HG03432 (cell line): ENCODE measurements at regions not wholly inside any gene's neighbourhood (a gene's known extent, or its start where the extent isn't known, plus 50 kb on each side); places are given as distances from the start of the nearest gene placed in this dataset.

Source experiments
- ATAC-seq: cut with Tn5 transposase; IDR thresholded peaks from one replicate; pipeline ENCODE4 v1.9.1; 2021; ENCODE audit warnings: mild to moderate bottlenecking, moderate library complexity; ENCODE audit not compliant: unreplicated experiment

DNA sequence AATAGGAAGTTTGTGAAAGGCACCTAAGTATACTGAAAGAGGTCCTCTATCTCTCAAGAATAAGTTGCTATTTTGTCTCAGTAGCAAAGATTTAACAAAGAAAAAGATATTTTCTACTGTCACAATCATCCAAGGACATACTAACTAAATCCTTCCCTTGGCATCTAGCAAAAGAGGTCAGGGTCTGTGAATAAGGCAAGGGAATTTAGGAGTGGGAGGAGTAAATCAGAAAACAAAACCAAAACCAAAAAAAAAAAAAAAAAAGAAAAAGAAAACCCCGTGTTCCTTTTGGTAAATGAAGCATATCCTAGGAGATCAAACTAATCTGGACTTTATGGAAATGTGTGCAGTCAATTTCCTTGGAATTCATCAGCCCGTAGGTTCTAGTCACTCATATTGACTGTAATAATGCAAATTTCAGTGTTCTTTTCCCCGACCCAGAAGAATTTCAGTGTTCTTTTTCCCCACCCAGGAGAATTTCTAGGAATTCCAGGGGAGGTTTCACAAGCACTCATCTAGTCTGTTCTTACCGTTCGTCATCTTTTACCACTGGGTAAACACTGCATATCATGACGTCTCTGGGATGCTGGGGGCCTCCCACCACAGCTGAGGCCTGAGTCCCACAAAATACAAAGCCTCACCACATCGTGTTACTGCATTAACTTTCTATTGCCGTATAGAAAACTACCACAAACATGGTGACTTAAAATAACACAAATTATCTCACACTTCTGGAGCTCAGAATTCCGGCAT, 113.8 kb upstream of the CCDC54 start:
- ATAC-seq = no peak

DNA sequence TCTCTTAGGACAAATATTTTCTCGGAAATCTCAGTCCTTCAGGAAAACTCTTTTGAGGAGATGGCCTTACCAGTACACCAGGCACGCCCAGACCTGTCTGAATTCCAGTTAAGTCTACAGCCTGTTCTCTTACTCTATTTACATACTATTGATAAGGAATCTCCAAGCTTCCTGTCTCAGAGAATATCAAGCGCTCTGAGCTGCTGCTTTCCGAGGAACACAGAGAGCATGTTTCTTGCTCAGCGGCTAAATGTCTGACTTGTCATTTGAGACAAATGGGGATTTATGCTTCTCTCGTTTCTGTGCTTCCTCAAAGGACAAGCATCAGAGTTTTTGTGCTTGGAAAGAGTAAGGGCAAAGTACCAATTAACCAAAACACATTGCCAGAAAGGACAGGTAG, 112.4 kb upstream of the CCDC54 start:
- ATAC-seq = no peak

DNA sequence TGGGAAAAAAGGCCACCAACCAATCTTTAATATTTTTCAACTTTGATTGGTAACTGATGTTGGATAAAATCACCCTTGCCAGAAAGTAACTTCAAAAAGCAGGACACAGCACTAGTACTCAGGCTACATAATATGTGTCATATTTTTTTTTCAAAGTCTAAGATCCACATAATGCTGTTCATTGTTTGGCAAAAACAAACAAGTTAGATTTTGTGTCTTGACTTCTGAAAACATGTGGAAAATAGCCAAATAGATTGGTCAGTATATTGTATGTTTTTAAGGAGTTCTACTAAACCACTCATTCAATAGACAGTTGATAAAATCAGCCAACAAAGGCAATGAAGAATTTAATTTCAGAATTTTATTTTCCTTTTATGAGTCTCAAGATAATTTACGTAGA, 111.7 kb upstream of the CCDC54 start:
- no peak for ATAC-seq

DNA sequence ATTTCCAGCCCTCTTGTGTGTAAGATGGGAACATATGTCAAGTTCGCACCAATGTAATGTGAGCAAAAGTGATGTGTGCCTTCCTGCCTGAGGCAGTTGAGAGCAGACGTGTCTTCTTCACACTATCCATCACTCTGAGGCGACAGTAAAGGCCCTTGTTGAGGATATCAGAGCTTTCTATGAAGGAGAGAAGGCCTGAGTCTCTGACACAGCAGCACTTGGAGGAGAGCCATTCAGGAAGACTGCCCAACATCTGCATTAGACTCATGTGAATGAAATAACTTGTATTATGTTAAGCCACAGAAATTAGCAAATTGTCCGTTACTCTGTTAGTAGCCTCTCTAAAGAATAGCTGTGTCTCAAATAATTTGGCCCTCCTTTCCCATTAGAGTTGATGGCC, 108.8 kb upstream of the CCDC54 start:
- ATAC-seq = no peak

DNA sequence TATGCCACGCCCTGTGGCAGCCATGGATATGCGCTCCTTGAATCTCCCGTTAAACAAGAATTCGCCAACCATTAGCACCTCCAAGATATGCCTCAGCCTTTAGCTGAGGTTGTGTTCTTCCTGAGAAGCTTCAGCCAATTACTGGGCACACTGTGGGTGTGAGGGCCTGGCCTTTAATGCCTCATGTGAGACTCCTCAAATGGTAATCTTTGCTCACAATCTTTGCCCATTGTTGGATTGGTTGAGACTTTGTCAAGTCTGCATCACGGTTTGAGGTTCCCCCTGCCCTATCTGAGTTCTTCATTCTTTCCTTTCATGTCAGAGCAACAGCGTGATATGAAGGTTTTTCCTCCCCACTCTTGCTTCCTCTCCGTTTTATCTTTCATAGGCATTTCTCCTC, 108.1 kb upstream of the CCDC54 start:
- no peak for ATAC-seq

DNA sequence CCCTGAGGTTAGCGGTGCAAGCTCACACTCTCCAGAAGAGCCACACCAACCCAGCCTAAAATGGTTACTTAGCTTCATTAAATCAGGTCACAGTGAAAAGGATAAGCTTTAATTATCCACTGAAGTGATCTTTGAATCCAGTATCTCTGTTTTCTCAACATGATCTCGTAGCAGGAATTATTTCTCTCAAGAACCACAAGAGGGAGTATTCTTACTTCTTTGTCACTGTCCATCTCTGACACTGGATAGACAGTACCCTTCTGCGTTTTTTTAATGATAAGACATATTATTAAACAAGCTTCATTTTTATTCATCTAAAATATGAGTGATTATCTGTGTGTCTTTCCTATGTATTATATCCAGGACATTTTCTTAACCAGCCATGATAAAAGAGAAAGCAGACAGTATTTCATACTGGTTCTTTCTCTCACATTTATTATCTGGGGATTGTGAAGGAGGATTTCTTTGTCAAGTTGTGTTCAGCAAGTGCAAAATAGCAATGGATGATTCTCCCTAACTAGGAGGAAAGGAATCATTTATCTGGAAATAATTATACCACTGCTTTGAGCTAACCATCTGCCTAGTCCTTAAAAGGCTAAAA, 105.4 kb upstream of the CCDC54 start:
- peak; percentile 75 for ATAC-seq

DNA sequence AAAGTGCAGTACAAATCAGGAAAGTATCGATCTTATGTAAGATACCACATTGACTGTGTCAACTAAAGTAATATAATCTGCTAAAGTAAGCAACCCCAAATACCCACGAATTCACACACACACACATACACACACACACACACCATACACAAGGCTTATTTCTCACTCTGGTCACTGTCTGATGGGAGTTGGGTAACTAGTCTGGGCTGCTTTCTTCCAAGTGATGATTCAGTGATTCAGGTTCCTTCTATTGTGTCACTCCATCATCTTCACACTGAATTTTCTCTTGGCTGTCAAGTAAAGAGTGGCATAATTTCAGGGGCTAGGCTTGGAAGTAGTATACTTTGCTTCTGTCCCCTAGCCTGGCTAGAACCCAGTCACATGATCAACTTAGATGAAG, 104.8 kb upstream of the CCDC54 start:
- ATAC-seq = no peak

DNA sequence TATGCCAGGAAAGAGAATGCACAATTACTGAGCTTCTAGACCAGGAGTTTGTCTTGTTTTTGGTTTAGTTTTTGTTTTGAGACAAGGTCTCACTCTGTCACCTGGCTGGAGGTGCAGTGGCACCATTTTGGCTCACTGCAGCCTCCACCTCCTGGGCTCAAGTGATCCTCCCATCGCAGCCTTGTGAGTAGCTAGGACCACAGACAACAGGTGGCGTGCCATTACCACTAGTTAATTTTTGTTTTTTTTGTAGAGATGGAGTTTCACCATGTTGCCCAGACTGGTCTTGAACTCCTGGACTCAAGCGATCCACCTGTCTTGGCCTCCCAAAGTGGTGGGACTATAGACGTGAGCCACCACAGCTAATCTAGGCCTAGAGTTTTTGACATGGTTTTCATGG, 104.4 kb upstream of the CCDC54 start:
- ATAC-seq = no peak

DNA sequence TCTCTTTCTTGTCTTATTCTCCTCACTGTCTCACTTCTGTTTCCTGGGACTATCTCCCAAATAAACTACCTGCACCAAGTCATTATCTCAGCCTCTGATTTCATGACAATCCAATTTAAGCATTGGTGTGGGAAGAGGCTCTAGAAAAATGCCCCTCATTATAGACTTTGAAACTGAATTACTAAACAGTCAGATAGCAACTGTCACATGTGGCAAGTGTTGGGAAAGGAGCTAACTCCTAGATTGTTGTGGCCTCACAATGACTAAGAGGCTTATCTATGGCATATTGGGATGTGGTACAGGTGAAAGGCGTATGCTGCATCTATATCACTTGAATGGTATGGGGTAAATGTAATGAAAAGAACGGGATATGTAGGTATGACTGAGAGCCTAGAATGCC, 103.5 kb upstream of the CCDC54 start:
- ATAC-seq = no peak

DNA sequence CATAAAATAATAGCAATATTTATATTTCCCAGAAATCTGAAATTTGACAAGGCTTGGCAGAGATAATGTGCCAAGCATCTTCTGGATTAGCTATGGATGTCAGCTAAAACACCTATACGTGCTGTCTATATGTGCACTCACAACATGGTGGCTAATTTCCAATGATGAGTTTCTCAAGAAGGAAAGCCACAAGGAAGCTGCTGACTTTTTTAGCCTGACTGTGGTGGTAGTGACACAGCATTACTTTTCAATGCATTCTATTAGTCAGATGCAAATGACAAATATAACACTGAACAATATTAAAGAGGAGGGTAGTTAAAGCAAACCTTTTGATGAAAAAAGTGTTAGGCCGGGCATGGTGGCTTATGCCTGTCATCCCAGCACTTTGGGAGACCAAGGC, 101.7 kb upstream of the CCDC54 start:
- no peak for ATAC-seq

DNA sequence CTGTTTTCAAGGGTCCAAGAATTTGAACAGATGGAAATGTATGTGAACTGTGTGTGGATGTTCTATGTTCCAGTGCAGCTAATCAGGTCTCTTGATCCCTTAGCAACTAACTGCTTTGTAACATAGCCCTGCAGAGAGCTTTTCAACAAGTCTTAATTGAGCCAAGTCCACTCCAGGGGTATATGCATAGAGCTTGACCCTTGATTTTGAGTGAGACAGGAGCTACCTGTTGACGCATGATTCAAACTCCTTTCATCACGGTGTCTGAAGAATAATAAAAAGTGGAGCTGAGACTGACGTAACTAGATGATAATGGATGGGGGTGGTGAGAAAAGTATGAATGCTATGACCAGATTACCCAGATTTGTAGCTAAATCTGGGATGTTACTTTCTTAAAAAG, 93.3 kb upstream of the CCDC54 start:
- ATAC-seq = no peak

DNA sequence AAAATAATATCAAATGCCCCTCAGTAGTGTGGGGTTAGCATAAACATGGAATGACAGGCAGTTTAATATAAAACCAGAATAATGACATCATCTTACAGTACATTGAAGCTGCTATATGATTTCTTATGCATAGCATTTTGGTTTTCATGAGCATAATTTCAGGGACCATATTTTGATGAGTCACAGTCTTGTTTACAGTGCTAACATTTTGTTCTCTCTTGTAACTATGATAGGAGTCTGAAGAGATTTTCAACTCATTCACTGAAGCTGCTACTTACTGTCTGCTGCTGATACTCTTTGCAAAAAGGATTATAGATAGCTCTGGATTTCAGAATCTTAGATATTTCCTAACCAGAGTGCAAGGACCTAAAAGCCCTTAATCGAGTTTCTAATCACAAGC, 92.6 kb upstream of the CCDC54 start:
- no peak for ATAC-seq

DNA sequence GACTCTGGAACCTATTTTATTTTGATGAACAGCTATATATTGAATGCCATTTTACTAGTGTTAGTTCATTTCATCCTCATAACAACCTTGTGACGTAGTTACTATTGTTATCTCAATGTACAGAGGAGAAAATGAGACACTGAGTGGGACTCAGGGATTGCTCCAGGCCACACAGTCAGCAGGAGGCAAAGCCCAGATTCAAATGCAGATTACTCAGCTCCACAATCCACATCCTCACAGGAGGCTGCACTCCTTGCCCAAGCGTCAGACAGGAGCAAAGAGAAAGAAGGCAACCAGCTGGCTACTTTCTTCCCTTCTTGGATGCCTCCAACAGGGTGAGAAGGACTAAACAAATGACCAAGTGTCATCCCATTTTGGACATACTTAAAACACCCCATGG, 92.0 kb upstream of the CCDC54 start:
- ATAC-seq = no peak

DNA sequence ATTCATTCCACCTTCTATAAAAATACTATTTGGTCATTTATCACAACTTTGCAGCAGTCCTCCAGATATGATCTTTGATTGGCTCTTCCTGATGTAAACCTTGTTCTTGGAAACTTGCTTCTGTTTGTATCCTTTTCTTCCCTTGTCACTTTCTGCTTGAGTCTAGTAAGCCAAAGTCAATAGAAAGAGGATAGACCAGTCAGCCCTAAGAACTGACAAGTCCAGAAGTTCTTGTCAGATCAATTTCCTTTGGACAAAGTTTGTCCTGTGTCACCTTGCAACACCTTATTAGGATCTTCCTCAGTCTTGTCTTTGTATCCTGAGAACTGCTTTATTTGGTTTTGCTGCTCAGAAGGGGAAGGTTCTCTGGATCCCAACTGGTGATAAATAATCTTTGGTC, 87.9 kb upstream of the CCDC54 start:
- no peak for ATAC-seq

DNA sequence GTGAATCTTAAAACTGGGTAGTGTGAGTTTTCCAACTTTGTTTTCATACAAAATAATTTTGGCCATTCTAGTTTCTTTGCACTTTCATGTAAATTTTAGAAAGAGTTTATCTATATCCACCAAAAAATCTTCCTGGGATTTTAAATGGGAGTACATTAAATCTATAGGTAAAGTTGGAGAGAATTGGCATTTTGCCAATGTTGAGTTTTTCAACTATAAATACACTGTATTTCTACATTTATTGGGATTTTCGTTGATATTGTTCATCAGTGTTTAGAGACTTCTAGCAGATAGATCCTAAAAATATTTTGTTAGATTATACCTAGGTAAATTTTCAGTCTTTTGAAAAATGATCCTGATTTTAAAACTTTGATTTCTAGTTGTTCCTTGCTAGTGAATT, 83.1 kb upstream of the CCDC54 start:
- ATAC-seq = no peak

DNA sequence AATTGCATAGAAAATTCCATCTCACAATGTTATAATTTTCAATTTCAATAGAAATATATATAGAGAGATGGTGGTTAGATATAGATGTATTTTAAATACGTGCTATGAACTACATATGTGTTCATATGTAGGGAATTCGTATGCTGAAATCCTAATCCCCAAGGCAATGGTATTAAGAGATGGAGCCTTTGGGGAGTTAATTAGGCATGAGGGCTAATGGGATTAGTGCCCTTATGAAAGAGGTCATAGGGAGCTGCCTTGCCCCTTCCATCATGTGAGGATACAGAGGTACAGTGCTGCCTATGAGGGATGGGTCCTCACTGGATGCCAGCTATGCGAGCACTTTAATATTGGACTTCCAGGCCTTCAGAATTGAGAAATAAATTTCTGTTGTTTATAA, 79.6 kb upstream of the CCDC54 start:
- no peak for ATAC-seq

DNA sequence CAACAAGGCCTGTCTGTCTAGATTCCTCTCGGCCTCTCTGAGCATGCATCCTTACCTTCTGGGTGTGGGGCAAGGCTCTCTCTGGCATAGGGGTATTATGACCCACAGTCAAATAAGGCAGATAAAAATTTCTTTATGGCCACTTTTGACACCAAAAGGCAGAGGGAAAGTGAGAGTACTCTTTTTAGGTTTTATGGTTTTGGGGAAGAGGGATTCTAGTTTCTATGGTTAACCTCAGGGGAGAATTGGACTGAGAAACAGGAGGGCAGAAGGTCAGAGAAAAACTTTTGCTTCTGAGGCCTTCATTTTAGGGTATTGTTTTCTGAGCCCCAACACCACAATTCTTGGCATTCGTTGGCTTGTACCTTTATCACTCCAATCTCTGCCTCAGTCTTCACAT, 70.0 kb upstream of the CCDC54 start:
- no peak for ATAC-seq

DNA sequence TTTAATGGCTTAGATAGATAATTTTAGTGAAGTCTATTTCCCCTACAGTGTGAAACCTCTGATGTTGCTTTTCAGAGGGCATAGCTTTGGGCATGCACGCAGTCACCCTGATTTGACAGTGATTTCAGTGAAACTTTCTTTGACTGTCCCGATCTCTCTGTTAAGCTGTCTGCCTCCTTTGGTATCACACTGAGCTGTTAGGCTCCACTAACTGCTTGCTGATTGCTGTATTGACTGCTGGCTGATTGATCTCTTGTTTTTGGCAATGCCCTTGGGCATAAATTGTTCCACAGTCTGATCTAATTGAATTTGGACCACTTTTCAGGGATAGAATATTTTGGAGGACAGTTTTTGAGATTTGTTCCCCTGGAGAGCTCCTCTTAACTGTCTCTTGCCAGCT, 68.5 kb upstream of the CCDC54 start:
- ATAC-seq = no peak

DNA sequence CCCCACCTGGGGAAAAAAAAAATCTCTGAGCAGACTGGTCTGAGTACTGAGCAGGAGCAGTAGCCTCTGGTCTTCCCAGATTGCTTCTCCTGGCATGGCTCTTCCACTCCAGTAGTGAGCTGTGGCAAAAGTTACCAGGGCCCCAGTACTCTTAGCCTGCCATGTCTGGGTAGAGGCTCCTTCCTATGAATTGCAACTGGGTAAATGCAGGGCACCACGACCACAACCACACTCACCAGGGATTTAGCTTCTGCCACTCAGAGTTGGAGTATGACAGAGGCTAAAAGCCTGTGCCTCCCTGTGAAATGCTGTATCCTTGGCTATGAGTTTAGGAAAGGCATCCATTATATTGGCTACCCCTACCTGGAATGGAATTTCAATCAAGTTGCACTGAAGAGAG, 67.9 kb upstream of the CCDC54 start:
- ATAC-seq = no peak

DNA sequence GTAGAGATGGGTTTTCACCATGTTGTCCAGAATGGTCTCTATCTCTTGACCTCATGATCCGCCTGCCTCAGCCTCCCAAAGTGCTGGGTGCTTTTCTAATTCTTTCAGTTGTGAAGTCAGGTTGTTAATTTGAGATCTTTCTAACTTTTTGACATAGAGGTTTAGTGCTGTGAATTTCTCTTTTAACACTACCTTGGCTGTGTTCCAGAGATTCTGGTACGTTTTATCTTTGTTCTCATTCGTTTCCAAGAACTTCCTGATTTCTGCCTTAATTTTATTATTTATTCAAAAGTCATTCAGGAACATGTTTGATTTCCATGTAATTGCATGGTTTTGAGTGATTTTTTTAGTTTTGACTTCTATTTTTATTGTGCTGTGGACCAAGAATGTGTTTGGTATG, 63.5 kb upstream of the CCDC54 start:
- ATAC-seq = no peak

DNA sequence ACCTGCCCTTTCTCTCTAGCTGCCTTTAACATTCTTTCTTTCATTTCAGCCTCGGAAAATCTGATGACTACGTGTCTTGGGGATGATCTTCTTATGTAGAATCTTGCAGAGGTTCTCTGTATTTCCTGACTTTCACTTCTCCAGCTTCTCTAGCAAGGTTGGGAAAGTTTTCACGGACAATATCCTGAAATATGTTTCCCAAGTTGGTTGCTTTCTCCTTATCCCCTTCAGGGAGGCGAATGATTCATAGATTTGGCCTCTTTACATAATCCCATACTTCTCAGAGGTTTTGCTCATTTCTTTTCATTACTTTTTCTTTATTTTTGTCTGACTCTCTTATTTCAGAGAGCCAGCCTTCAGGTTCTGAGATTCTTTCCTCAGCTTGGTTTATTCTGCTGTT, 62.1 kb upstream of the CCDC54 start:
- ATAC-seq = no peak

DNA sequence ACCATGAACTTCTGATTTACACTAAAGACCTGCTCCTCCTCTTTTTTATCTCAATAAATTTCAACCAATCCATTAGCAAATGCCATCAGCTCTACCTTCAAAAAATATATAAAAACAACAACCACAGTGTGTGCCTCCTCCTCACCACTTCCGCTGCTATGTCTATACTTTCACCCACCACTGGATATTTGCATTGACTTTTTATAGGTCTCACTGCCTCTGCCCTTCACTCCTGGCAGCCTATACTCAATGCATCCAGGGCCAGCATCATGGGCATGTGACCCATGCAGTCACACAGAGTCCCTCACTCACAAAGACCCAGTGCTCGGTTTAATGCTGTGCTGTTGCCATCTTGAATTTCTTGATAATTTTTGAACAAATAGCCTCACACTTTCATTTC, 53.5 kb upstream of the CCDC54 start:
- no peak for ATAC-seq

DNA sequence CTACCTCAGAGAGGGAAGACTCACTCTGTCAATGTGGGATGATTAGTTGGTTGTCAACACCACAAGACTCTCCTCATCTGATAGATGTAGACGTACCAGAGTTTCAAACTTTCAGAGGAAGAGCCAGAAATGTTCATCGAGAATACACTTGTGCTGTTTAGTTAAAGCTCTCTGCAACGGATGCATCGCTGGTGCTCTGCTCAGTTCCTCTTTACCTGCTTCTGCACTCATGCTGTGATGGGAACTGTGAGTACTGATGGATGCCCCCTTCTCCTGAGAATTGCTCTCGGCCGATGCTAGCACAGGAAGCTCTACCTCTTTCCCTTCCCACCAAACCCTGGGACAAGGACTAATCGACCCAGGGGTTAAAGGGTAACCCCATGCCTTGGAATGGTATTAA, 51.8 kb upstream of the CCDC54 start:
- no peak for ATAC-seq
